Smooth muscle cell of the brain vasculature (primary cell): ENCODE measurements at regions not wholly inside any gene's neighbourhood (a gene's known extent, or its start where the extent isn't known, plus 50 kb on each side); places are given as distances from the start of the nearest gene placed in this dataset.
"Not testable (repeated sequence)": the region's sequence is repeated elsewhere in the genome, so short reads cannot be mapped to it uniquely, and the experiment has no call there.

Experiments
- DNase-seq: peaks from one replicate; pipeline ENCODE4 v3.0.0-alpha.2; 2012; ENCODE audit warnings: low read depth, low spot score

- DNase-seq = no peak
Measured at GRCh38 chr16:79938575-79938974, 338.0 kb upstream of the MAF start.

DNA sequence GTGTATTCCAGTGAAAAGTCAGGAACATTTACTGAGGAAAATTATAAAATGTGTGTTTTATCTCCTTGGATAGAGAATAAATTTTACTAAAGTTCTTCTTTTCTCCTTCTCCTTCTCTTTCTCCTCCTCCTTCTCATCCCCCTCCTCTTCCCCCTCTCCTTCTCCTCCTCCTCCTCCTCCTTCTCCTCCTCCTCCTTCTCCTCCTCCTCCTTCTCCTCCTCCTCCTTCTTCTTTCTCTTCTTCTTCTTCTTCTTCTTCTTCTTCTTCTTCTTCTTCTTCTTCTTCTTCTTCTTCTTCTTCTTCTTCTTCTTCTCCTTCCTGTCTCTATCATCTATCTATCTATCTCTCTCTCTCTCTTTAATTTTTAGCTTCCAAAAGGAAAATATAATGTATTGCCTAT lies 337.1 kb upstream of the MAF start:
- not testable (repeated sequence) for DNase-seq

DNA sequence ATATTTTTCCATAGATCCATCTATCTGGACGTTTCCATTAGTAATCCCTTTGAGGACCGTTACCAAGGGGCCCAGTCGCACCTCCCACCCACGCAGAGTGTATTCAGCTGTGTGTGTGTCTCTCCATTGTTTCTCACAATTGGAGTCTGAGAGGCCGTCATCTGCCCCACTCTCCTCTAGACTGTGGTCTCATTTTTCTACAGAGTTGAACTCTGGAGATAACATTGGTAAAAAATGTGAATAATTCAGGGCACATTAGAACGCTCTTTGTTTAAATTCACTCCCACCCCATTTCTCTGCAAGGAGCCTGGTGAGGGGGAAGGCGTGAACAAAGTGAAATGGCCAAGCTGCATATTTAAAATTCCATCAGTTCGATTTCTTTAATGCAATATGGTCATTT lies 333.1 kb upstream of the MAF start:
- DNase-seq = no peak

DNA sequence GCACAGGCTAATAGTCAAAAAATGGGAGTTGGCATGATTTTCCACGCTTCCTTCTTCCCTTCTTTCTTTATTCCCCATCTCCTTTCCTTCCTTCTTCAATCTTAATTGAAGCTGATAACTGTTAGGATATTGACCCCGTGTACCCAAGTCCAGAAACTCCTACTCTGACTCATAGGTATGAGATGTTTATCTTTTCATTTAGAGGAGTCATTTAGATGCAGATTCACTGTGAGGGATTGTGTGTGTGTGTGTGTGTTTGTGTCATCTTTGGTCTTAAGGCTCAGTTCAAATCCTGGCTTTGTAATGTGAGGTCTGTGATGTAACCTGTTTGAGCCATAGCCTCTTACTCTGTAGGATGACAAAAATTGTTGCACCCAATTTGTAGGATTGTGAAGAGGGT lies 332.0 kb upstream of the MAF start:
- no peak for DNase-seq

DNA sequence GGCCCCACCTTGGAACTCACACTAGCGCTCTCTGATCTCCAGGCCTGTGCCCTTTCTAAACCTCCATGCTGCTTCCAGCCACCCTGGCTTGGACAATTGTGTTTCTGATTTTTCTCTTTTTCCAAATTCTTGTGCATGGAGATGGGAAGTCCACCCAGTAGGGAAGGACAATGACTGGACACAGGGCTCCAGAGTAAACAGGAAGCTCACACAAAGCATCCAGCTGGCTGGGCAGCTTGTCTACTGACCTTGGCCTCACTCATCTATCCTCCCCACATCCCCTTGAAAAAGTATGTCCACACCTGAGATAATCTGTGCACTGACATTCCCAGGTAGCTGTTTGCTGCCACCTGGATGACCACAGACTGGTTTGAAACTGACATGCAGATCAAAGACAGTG lies 331.2 kb upstream of the MAF start:
- DNase-seq = no peak

DNA sequence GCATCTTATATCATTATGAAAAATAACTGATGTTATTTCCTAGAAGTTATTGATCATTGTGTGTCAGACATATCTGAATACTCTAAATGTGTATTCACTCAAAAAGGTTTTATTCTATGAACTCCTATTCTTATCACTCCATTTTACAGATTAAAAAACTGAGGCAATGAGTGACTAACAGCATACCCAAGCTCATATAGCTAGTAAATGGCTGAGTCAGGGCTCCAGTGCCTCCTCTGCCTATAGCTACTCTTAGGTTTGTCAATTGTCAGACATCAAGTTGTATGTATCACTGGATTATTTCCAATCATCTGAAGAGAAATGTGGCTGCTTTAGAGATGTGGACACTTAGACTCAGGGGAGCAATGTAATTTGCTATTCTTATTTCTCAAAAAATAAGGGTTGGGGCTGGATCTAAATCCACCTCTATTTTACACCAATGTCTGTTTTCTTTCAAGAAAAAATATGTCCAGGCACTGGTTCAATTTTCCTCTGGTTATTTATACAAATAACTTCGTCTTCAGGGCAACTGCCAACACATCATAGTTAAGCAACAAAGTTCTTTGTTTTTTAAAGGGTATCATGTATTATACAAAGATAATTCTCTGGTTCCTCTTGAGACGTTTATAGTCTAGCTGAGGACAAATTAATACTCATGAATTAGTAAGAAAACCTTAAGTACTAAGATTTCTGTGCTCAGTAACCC lies 328.9 kb upstream of the MAF start:
- DNase-seq = no peak

DNA sequence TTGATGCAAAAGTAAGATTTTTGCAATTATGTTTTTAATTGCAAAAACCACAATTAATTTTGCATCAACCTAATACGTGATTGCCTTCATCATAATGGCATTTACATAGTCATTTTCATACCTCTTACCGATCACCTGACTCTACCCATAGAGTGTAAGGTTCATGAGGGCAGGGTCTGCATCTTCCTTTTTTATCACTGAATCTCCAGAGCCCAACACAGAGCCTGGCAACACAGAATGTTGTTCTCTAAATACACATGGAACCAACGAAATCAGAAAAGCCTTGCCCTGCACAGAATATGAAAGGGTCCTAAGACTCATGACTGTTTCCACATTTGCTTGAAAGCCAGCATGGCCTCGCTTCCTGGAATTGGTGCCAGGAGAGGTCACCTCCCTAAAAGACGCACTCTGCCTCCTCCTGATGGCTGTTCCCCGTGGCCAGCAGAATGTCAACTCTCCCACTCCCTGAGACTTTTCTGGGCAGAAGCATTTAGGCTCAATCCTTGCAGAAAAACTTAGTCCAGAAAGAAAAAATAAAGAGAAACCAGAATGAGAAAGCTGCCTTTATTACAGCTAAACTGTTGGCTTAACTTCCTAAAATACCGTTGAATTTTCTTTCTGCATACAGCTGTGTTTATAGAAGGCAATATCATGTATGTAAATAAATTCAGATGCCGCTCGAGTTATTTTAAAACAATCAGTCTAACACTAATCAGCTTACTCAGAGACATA lies 327.8 kb upstream of the MAF start:
- no peak for DNase-seq

DNA sequence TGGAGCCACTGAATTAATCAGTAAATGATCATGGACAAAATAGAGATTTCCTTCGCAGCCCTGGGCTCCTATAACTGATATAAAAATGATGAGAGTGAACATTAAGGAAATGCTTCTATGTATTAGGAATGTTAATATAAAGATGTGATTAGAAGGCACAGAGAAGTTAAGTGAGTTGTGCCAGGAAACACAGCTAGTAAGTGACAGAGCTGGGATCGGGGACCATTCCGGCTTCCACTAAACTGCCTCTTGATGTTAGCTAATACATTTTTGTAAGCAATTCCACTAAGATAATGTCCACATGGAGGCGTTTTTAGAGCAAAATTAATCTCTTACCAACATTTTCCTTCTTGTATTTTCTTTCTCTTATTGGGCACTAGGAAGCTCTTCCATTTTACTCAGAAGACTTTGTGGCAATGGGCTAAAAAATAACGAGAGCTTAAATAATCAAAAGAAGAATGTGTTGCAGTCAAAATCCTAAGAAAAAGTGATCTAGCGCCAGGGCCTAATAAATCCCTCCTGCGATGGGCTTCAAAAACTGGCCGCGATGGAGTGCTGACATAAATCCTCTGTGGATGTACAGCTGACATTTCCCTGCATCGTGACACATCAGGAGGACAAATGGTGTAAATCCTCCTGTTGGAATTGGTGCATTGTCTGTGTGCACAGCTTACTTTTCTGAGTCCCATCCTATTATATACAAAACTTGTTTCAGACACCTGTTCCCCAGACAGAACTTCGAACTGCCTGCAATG lies 326.1 kb upstream of the MAF start:
- DNase-seq = no peak

- no peak for DNase-seq
Measured at GRCh38 chr16:79923431-79923830, 322.9 kb upstream of the MAF start.

DNA sequence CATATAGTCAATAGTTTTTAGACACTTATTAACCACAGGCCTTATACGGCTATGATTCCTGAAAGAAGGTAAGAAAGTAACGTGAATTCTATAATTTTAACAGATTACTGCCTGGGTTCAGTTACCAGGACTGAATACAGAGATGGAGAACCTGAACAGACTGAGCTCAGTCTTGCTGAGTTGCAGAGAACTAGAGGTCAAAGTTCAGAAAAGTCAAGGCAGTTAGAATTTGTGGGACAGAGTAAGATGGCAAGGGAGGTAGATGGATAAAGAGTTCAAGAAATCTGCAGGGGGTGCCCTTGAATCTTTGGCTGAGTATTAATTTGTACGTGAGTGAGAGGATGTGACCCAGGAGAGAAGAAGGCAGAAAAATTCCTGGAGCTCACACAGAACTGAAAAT lies 320.1 kb upstream of the MAF start:
- no peak for DNase-seq

GRCh38 chr16:79918916-79919315 lies 318.4 kb upstream of the MAF start:
- DNase-seq = no peak

GRCh38 chr16:79915761-79916160 lies 315.2 kb upstream of the MAF start:
- DNase-seq = no peak

- DNase-seq = no peak
Measured at GRCh38 chr16:79914961-79915720, 314.6 kb upstream of the MAF start.

GRCh38 chr16:79912592-79913310 lies 312.2 kb upstream of the MAF start:
- DNase-seq = no peak

DNA sequence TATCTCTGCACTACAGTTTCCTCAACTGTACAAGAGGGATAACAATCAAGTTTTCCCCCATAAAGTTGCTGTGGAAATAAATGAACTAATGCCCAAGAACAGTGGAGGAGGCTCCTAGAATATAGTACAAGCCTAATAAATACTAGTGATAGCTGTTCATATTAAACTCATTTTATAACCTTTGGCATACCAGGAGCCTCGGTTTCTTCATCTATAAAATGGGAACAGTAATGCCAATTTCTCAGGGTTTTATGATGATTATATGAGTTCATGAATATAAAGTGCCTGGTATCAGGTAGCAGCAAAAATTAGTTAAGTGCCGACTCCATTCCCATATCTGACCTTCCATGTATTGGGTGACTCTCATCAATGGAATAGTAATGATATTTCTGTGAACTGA lies 311.1 kb upstream of the MAF start:
- no peak for DNase-seq

DNA sequence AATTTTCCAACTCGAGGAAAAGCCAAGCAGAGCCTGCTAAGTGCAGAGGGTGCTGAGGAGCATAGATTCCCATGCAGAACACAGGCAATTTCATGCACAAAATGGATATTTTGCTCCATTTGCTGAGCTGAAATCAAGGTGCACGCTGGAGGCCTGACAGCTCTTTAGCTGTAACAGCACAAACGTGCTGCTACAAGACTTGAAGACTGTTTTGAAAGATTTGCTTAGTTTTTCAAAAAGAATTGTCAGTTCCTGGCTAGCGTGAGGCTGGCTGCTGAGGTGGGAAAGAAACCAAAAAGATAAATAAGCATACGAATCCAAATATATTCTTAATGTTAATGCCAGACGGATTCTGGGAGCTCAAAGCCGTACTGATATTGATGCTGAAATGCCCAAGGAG lies 309.0 kb upstream of the MAF start:
- no peak for DNase-seq

DNA sequence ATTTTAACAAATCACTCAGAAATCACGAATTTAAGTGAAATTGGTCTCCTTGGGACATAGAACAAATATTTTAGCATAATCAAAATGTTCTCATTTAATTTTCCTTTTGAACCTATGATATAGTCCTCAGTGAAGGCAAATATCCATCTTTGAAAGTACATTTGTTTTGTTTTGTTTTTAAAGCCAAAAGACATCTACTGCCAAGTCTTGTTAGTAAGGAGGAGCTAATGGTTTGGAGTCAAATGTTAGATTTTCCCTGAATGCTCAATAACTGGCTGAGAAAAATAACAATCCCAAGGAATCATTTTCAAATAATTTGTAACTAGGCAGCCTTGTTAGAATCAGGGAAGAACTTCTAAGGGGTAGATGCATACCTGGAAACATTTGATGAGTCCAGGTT lies 302.9 kb upstream of the MAF start:
- DNase-seq = no peak

- DNase-seq = peak; percentile 62
Measured at GRCh38 chr16:79902351-79902750, 301.8 kb upstream of the MAF start.

- no peak for DNase-seq
Measured at GRCh38 chr16:79901522-79901921, 301.0 kb upstream of the MAF start.

GRCh38 chr16:79899716-79900115 lies 299.2 kb upstream of the MAF start:
- no peak for DNase-seq

GRCh38 chr16:79899316-79899715 lies 298.8 kb upstream of the MAF start:
- no peak for DNase-seq
